ENCODE measurements at regions not wholly inside any gene's neighbourhood (a gene's known extent, or its start where the extent isn't known, plus 50 kb on each side); places are given as distances from the start of the nearest gene placed in this dataset.

- DNase-seq, result peak; percentile 31 to 48 (median 44)
- Histone ChIP-seq H3K27ac (no peak overlapping the region), H3K36me3 (replicated peaks in 1 of 2; ENCODE audit: insufficient read depth in 1 of 2, low read depth in 2 of 2) (no peaks in the 10 kb centered on the region), H3K4me3 (no peak overlapping the region), H3K4me1 (no peaks in the 10 kb centered on the region), H3K27me3 (no peaks in the 10 kb centered on the region), H3K9me3 (no peaks in the 10 kb centered on the region)
- intact Hi-C loops (cut with DNase I), result no loop called here
- 59 to 60% methylated on average over 7 of the region's 7 CpGs for WGBS, 2 donors
- TF ChIP-seq CTCF (IDR thresholded peaks at IDR 0.05) (no peak), POLR2A (IDR thresholded peaks at IDR 0.05) (no peak)
- ATAC-seq, result no peak
Observed at GRCh38 chr1:55640708-55641473, 425.7 kb upstream of the USP24 start.

DNA sequence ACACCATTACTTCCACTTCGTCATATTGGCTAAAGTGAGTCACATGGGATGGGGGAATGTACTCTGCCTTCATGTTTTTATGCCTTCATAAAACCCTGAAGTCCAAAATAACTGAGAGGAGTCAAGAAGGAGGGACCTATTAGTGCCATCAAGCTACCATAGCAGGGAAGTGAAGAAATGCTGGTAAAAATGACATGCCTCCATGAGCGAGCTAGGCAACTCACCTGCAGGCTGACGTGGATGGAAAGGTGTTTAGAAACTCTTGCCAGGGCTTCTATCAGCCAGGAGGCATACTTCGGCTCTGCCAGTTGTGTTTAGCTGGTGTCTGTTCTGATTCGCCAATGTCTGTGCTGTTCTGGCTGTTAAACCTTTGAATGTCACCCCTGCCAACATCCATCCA lies 424.4 kb upstream of the USP24 start:
- no peaks in the 10 kb centered on the region for H3K27me3 ChIP-seq
- no peak for TF ChIP-seq POLR2A (IDR thresholded peaks at IDR 0.05)
- TF ChIP-seq CTCF (IDR thresholded peaks at IDR 0.05), result no peak
- H3K36me3 ChIP-seq (replicated peaks in 1 of 2; ENCODE audit: insufficient read depth in 1 of 2, low read depth in 2 of 2), result no peaks in the 10 kb centered on the region
- H3K9me3 ChIP-seq, result no peaks in the 10 kb centered on the region
- H3K27ac ChIP-seq, result no peak overlapping the region
- WGBS, 2 donors, result 88 to 92% methylated on average over 5 of the region's 5 CpGs
- ATAC-seq (no peak), DNase-seq (no peak)
- no peaks in the 10 kb centered on the region for H3K4me1 ChIP-seq
- intact Hi-C loops (cut with DNase I), result no loop called here
- H3K4me3 ChIP-seq, result no peak overlapping the region

DNA sequence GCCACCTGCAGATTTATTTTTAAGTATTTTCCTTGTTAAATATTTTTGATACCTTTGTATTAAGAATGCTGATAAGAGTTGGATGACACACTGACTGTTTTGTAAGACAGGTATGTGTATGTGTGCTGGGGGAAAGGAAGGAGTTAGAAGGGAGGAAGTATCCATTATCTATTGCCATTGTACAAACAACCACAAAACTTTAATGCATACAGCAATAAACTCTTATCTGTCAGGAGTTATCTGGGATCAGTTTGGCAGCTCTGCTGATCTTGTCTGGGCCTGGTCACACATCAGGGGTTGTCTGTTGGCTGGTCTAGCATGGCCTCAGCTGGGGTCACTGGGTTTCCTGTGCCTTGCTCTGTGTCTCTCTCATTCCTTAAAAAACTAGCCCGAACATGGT lies 423.9 kb upstream of the USP24 start:
- Histone ChIP-seq H3K36me3 (replicated peaks in 1 of 2; ENCODE audit: insufficient read depth in 1 of 2, low read depth in 2 of 2) (no peaks in the 10 kb centered on the region), H3K9me3 (no peaks in the 10 kb centered on the region), H3K4me1 (no peaks in the 10 kb centered on the region), H3K27me3 (no peaks in the 10 kb centered on the region), H3K4me3 (no peak overlapping the region), H3K27ac (no peak overlapping the region)
- WGBS, 2 donors, result 94 to 100% methylated on average over 1 of the region's 1 CpG
- no peak for ATAC-seq
- TF ChIP-seq POLR2A (IDR thresholded peaks at IDR 0.05) (no peak), CTCF (IDR thresholded peaks at IDR 0.05) (no peak)
- no peak for DNase-seq
- intact Hi-C loops (cut with DNase I), result no loop called here

GRCh38 chr1:55636696-55637095 lies 421.5 kb upstream of the USP24 start:
- no peak overlapping the region for H3K4me3 ChIP-seq
- no peak for TF ChIP-seq POLR2A (IDR thresholded peaks at IDR 0.05)
- no peak for TF ChIP-seq CTCF (IDR thresholded peaks at IDR 0.05)
- H3K27me3 ChIP-seq, result no peaks in the 10 kb centered on the region
- no peaks in the 10 kb centered on the region for H3K4me1 ChIP-seq
- no peaks in the 10 kb centered on the region for H3K36me3 ChIP-seq (replicated peaks in 1 of 2; ENCODE audit: insufficient read depth in 1 of 2, low read depth in 2 of 2)
- no peaks in the 10 kb centered on the region for H3K9me3 ChIP-seq
- no peak for ATAC-seq
- intact Hi-C loops (cut with DNase I), result no loop called here
- WGBS, 2 donors, result 92 to 95% methylated on average over 1 of the region's 1 CpG
- no peak for DNase-seq
- no peak overlapping the region for H3K27ac ChIP-seq

- TF ChIP-seq POLR2A (IDR thresholded peaks at IDR 0.05) (no peak), CTCF (IDR thresholded peaks at IDR 0.05) (no peak)
- H3K36me3 ChIP-seq (replicated peaks in 1 of 2; ENCODE audit: insufficient read depth in 1 of 2, low read depth in 2 of 2), result no peaks in the 10 kb centered on the region
Observed at GRCh38 chr1:55635856-55636255, 420.7 kb upstream of the USP24 start.

More at GRCh38 chr1:55635856-55636255, 420.7 kb upstream of the USP24 start:
- ATAC-seq (no peak), DNase-seq (no peak)
- H3K9me3 ChIP-seq, result no peaks in the 10 kb centered on the region
- intact Hi-C loops (cut with DNase I), result no loop called here
- no peak overlapping the region for H3K27ac ChIP-seq
- H3K4me1 ChIP-seq, result no peaks in the 10 kb centered on the region
- 44 to 47% methylated on average over 2 of the region's 2 CpGs for WGBS, 2 donors
- no peak overlapping the region for H3K4me3 ChIP-seq
- no peaks in the 10 kb centered on the region for H3K27me3 ChIP-seq
